ENCODE measurements at regions not wholly inside any gene's neighbourhood (a gene's known extent, or its start where the extent isn't known, plus 50 kb on each side); places are given as distances from the start of the nearest gene placed in this dataset.
"Not testable (repeated sequence)": the region's sequence is repeated elsewhere in the genome, so short reads cannot be mapped to it uniquely, and the experiment has no call there.

DNA sequence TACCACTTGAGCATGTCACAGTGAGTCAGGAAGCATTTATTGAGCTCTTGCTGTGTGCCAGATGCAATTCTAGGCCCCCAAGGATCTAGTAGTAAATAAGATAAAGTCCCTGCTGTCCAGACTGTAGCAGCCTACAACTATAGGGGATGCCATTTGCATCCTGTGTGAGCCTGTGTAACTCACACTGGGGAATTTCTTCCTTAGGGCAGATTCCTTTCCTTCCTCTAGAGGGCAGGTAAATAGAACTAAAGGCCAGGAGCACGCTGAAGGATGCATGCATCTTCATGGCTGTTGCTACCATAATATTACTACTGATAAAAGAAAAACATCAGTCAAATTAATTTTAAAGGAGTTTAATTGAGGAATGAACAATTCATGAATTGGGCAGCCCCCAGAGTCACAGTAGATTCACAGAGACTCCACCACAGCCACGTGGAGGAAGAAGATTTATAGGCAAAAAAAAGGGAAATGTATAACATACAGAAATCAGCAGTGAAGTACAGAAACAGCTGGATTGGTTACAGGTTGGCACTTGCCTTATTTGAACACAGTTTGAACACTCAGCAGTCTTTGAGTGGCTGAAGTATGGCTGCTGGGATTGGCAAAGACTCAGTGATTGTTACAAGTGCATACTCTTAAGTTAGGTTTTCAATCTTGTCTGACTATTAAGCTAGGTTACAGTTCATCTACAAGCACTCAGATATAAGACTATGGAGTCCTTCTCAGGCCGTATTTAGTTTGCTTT, 98.9 kb downstream of the ACTL7B start:
- no peak for ATAC-seq (replicated peaks)
- Mint-ChIP-seq H3K27me3 (peaks cover 9% of the 10 kb centered on the region), H3K27ac (no peak overlapping the region), H3K36me3 (ENCODE audit: low read depth) (no peaks in the 10 kb centered on the region), H3K4me3 (no peak overlapping the region), H3K4me1 (no peaks in the 10 kb centered on the region), H3K9me3 (peaks cover 9% of the 10 kb centered on the region)

DNA sequence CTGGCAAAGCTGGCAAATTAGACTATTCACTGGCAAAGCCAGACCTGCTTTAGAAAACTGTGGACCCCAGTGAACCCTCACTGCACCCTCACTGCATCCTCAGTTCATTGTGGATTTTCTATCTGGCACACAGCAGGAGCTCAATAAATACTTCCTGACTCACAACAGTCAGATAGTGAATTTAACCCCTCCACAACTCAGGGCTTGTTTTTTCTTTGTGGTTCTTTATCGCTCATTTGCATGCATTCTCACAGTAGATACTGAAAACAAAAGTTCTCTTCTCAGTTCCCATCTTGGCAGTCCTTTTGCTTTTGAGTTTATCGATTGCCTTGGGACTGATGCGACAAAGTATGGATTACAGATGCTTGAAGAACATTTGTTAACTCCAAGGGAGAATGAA, 99.8 kb downstream of the ACTL7B start:
- H3K27me3 Mint-ChIP-seq, result peaks cover 9% of the 10 kb centered on the region
- no peak for ATAC-seq (replicated peaks)
- no peak overlapping the region for H3K27ac Mint-ChIP-seq
- H3K36me3 Mint-ChIP-seq (ENCODE audit: low read depth), result no peaks in the 10 kb centered on the region
- peaks cover 9% of the 10 kb centered on the region for H3K9me3 Mint-ChIP-seq
- no peaks in the 10 kb centered on the region for H3K4me1 Mint-ChIP-seq
- H3K4me3 Mint-ChIP-seq, result no peak overlapping the region

DNA sequence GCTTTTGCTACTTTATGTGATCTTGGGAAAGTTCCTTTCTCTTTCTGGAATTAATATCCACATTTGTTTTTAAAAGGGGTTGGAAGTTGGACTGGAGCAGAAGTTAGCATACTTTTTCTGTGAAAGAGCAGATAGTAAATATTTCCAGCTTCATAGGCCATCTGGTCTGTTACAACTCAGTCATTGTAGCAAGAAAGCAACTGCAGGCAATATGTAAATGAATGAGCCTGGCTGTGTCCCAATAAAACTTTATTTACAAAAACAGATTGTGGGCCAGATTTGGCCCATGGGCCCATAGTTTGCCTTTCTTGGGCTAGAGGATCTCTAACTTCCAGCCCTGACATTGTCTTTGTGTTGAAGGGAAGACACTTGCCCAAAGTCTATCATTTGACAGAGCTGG, 104.4 kb downstream of the ACTL7B start:
- Mint-ChIP-seq H3K27me3 (peaks cover 9% of the 10 kb centered on the region), H3K4me1 (no peaks in the 10 kb centered on the region), H3K4me3 (no peak overlapping the region), H3K27ac (no peak overlapping the region), H3K9me3 (peaks cover 9% of the 10 kb centered on the region), H3K36me3 (ENCODE audit: low read depth) (no peaks in the 10 kb centered on the region)
- no peak for ATAC-seq (replicated peaks)

DNA sequence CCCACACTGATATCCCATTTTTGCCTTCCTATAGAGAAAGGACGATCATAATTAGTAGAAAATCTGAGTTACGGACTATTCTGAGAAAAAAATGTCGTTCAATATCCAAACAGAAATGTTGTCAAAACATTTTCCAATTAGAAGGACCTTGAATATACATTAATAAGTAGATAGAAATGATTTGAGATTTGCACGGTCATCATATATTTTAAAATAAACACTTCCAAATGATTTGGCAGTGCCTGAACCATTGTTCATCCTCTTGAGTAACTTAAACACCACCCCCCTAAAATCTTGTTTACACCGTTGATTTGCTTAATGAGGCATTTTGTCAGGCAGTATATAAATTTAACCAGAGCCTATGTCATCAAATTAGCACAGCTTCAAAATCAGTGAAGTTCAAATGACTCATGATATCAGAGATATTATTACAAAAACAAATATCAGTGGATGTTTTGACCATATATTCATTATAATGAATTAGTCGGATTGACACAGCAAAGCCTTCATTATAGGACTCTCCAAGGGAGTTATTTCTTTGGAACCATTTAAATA, 105.0 kb downstream of the ACTL7B start:
- no peaks in the 10 kb centered on the region for H3K36me3 Mint-ChIP-seq (ENCODE audit: low read depth)
- no peak for ATAC-seq (replicated peaks)
- no peaks in the 10 kb centered on the region for H3K4me1 Mint-ChIP-seq
- no peak overlapping the region for H3K27ac Mint-ChIP-seq
- H3K27me3 Mint-ChIP-seq, result peaks cover 9% of the 10 kb centered on the region
- H3K9me3 Mint-ChIP-seq, result peaks cover 9% of the 10 kb centered on the region
- no peak overlapping the region for H3K4me3 Mint-ChIP-seq

DNA sequence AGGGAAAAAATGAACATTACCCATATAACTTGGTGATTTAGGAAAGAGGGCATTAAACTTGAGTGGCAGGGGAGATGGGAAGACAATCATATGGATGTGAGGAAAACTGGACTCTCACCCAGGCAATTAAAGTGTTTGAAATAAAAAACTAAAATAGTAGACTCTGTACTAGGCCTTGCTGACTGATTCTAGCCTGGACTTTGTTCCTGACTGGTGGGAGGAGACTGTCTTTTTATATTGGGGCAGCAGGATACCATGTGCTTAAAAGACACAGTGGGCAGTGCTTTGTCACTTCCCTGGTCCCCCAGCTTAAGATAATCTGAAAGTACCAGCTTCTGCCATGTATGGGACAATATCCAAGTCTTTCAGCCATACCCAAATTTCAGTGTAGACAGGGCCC, 107.0 kb downstream of the ACTL7B start:
- Mint-ChIP-seq H3K36me3 (ENCODE audit: low read depth) (no peaks in the 10 kb centered on the region), H3K27me3 (peaks cover 6% of the 10 kb centered on the region), H3K27ac (no peak overlapping the region), H3K4me1 (no peaks in the 10 kb centered on the region), H3K9me3 (peaks cover 6% of the 10 kb centered on the region), H3K4me3 (no peak overlapping the region)
- no peak for ATAC-seq (replicated peaks)

DNA sequence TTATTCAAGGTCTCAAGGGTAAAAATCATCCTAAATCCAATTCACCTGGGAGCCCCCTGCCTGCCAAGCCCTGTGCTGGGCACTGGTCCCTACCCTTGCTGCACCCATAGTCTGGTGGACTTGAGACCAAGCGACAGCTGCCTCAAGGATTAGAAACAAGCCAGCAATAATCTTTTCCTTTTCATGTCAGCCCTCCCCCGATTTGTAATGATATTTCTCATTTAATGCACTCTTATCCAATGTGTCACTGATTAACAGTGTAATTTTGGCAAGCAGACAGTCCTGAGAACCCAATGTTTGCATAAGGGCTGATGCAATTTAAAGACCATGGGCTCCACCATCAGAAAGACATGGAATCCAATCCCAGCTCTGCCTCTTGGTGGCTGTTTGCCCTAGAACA, 108.9 kb downstream of the ACTL7B start:
- Mint-ChIP-seq H3K4me3 (no peak overlapping the region), H3K9me3 (no peaks in the 10 kb centered on the region), H3K27me3 (no peaks in the 10 kb centered on the region), H3K4me1 (no peaks in the 10 kb centered on the region), H3K27ac (no peak overlapping the region), H3K36me3 (ENCODE audit: low read depth) (no peaks in the 10 kb centered on the region)
- ATAC-seq (replicated peaks), result no peak

DNA sequence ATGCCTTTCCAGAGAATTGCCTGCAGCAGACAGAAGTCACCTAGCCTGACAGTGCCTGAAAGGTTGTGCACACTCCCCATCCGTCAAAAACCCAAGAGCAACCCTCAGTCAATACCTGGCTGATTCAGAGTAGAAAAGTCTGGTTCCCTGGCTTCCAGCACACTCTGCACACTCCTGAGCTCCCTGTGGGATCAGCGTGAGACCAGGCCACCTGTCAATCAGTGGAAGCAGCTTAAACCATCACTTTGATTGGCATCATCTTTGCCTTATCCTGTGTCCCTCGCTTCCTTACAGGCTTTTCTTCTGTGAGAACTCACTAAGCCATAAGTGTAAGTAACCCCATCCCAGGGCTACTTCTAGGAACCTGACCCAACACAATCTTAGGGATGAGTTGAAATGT, 109.8 kb downstream of the ACTL7B start:
- no peak for ATAC-seq (replicated peaks)
- no peaks in the 10 kb centered on the region for H3K27me3 Mint-ChIP-seq
- no peaks in the 10 kb centered on the region for H3K4me1 Mint-ChIP-seq
- no peaks in the 10 kb centered on the region for H3K9me3 Mint-ChIP-seq
- no peaks in the 10 kb centered on the region for H3K36me3 Mint-ChIP-seq (ENCODE audit: low read depth)
- H3K4me3 Mint-ChIP-seq, result no peak overlapping the region
- H3K27ac Mint-ChIP-seq, result no peak overlapping the region

DNA sequence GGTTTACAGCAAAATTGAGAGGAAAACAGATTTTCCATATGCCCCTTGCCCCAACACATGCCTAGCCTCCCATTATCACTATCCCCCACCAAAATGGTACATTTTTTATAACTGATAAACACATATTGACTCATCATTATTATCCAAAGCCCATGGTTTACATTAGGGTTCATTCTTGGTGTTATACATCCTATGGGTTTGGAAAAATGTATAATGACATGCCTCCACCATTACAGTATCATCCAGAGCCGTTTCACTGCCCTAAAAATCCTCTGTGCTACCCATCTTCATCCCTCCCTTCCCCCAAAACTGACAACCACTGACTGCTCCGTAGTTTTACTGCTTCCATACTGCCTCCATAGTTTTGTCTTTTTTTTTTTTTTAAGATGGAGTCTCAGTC, 111.1 kb downstream of the ACTL7B start:
- Mint-ChIP-seq H3K27ac (no peak overlapping the region), H3K27me3 (no peaks in the 10 kb centered on the region), H3K36me3 (ENCODE audit: low read depth) (no peaks in the 10 kb centered on the region), H3K9me3 (no peaks in the 10 kb centered on the region), H3K4me1 (no peaks in the 10 kb centered on the region), H3K4me3 (no peak overlapping the region)
- ATAC-seq (replicated peaks), result no peak

DNA sequence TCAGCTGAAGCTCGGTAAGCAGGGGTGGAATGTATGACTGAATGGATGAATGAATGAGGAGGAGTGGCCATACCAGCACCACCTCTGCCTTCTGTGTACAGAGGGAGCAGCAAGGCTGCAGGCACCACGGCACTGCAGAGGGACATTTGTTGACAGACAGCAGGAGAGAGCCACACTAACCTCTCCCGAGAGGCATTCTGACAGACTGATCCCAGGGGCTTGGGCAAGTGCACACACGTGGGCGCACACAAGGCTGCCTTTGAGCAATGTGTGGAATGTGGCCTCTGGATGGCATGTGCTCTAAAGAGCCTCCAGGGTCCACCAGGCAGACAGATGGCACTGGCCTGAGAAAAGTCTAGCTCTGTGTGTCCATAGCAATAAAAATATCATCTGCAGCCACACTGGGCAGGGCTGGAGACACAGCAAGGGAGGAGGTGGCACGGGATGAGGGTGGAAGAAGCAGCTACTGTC, 111.8 kb downstream of the ACTL7B start:
- Mint-ChIP-seq H3K36me3 (ENCODE audit: low read depth) (no peaks in the 10 kb centered on the region), H3K27me3 (no peaks in the 10 kb centered on the region), H3K4me1 (no peaks in the 10 kb centered on the region), H3K4me3 (no peak overlapping the region), H3K27ac (no peak overlapping the region), H3K9me3 (no peaks in the 10 kb centered on the region)
- no peak for ATAC-seq (replicated peaks)

DNA sequence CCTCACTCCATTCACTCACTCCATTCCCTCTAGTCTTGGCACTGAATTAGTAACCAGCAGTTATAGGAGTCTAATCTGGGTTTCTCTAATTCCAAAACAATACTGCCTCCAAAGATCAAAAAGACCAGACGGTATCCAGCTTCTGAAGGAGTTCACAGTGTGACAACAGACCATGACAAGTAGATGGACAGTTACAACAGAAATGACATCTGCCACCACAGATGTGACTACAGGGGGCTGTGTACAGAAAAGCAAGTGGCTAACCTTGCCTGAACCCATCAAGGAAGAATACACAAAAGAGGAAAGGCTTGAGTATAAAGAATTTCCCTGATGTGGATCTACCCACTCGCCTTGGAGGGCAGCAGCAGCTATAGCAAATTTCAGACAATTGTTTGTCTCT, 112.4 kb downstream of the ACTL7B start:
- no peak overlapping the region for H3K4me3 Mint-ChIP-seq
- no peaks in the 10 kb centered on the region for H3K27me3 Mint-ChIP-seq
- no peaks in the 10 kb centered on the region for H3K4me1 Mint-ChIP-seq
- ATAC-seq (replicated peaks), result no peak
- H3K9me3 Mint-ChIP-seq, result no peaks in the 10 kb centered on the region
- no peak overlapping the region for H3K27ac Mint-ChIP-seq
- no peaks in the 10 kb centered on the region for H3K36me3 Mint-ChIP-seq (ENCODE audit: low read depth)

DNA sequence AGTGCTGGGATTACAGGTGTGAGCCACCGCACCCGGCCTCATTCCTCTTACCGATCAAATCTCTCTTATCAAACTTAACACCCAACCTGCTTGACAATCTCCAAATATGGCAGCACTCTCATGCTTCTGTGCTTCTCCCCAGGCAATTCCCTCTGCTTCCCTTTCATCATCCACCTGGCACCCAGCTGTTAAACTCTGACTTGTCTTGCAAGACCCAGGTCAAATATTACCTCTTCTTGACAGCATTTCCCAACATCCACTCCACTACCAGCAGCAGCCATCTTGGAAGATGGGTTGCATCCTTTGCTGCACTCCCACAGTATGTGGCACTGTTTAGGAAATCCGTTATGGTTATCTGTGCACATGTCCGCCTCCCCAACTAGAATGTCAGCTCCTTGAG, 113.6 kb downstream of the ACTL7B start:
- no peak overlapping the region for H3K27ac Mint-ChIP-seq
- no peaks in the 10 kb centered on the region for H3K27me3 Mint-ChIP-seq

DNA sequence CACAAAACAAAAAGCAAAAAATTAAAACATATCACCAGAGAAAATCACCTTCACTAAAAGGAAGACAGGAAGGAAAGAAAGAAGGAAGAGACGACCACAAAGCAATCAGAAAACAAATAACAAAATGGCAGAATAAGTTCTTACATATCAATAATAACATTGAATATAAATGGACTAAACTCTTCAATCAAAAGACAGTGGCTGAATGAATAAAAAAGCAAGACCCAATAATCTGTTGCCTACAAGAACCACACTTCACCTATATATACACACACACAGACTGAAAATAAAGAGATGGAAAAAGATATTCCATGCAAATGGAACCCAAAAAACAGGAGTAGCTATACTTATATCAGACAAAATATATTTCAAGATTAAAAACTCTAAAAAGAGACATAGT, 124.5 kb downstream of the ACTL7B start:
- not testable (repeated sequence) for ATAC-seq (replicated peaks); H3K9me3 Mint-ChIP-seq; H3K27me3 Mint-ChIP-seq; H3K27ac Mint-ChIP-seq; H3K4me1 Mint-ChIP-seq; H3K4me3 Mint-ChIP-seq; H3K36me3 Mint-ChIP-seq (ENCODE audit: low read depth)

More for the DNA sequence above, 113.6 kb downstream of the ACTL7B start:
- H3K4me1 Mint-ChIP-seq, result no peaks in the 10 kb centered on the region
- H3K36me3 Mint-ChIP-seq (ENCODE audit: low read depth), result no peaks in the 10 kb centered on the region
- no peak for ATAC-seq (replicated peaks)
- no peaks in the 10 kb centered on the region for H3K9me3 Mint-ChIP-seq
- no peak overlapping the region for H3K4me3 Mint-ChIP-seq

DNA sequence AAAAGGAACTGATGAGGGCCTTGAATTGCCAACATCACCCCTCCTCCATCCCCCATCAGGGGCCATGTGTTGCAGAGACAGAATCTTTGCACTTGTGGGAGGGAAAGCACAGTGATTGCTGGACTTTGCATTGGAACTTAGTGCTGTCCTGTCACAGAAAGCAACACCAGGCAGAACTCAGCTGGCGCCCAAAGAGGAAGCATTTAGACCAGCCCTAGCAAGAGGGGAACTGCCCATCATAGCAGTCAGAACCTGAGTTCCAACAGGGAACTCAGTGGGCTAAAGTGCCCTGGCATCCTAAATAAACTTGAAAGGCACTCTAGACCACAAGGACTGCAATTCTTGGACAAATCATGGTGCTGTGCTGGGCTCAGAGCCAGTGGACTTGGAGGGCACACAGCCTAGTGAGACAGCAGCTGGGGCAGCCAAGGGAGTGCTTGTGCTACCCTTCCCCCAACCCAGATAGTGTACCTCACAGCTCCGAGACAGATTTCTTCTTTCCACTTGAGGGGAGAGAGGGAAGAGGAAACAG, 128.1 kb downstream of the ACTL7B start:
- H3K9me3 Mint-ChIP-seq, result no peaks in the 10 kb centered on the region
- no peaks in the 10 kb centered on the region for H3K4me1 Mint-ChIP-seq
- H3K27ac Mint-ChIP-seq, result no peak overlapping the region
- ATAC-seq (replicated peaks), result no peak
- H3K27me3 Mint-ChIP-seq, result no peaks in the 10 kb centered on the region
- H3K36me3 Mint-ChIP-seq (ENCODE audit: low read depth), result no peaks in the 10 kb centered on the region
- no peak overlapping the region for H3K4me3 Mint-ChIP-seq

DNA sequence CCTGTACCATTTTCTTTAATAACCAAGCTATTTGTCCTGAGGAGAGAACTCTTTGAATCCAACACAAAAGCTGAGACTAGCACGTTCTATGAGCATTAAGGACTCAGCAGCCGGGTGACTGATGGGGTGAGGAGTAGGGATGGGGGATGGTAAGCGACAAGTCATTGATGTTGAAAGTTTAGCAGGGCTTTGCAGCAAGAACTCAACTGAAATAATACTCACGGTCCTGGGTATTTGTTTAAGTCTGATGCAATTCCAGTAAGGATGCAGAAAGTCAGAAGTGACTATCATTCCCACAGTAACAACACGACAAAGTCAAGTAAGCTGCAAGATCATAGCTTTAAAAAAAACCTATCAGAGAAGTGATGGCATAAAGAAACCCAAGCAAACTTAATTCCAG, 131.1 kb downstream of the ACTL7B start:
- no peaks in the 10 kb centered on the region for H3K4me1 Mint-ChIP-seq
- no peak for ATAC-seq (replicated peaks)
- no peak overlapping the region for H3K4me3 Mint-ChIP-seq
- H3K27ac Mint-ChIP-seq, result no peak overlapping the region
- no peaks in the 10 kb centered on the region for H3K36me3 Mint-ChIP-seq (ENCODE audit: low read depth)
- H3K27me3 Mint-ChIP-seq, result peaks cover 4% of the 10 kb centered on the region
- H3K9me3 Mint-ChIP-seq, result no peaks in the 10 kb centered on the region

DNA sequence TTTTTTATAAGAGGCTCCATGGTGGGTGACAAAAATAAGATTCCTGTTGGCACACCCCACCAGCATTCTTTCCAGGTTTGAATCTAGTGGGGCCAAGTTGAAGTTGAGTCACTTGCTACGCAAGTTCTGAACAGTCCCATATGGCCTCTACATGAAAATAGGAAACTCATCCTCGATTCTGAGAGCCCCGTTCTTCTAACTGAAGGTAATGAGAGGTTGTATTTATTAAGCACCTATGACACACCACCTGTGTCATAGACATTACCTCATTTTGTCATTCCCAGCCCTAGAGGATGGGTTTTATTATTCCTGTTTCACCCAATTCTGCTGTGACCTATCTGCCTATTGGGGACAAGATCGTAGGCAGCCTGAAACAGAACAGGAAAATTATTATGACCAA, 131.7 kb downstream of the ACTL7B start:
- H3K27ac Mint-ChIP-seq, result no peak overlapping the region
- no peaks in the 10 kb centered on the region for H3K4me1 Mint-ChIP-seq
- H3K27me3 Mint-ChIP-seq, result peaks cover 4% of the 10 kb centered on the region
- no peak for ATAC-seq (replicated peaks)
- H3K4me3 Mint-ChIP-seq, result no peak overlapping the region
- H3K36me3 Mint-ChIP-seq (ENCODE audit: low read depth), result no peaks in the 10 kb centered on the region
- H3K9me3 Mint-ChIP-seq, result no peaks in the 10 kb centered on the region
